Testis (tissue), 2 donors: ENCODE measurements at regions not wholly inside any gene's neighbourhood (a gene's known extent, or its start where the extent isn't known, plus 50 kb on each side); places are given as distances from the start of the nearest gene placed in this dataset.

ENCODE experiments used
- DNase-seq: peaks from one replicate; pipeline ENCODE4 v3.0.0-alpha.2; 2019
- H3K27ac ChIP-seq, 2 donors: fragments of 200-600 bp; sonication (generic); one replicate each; pipeline ENCODE4 v1.5.1; 2019
- H3K27me3 ChIP-seq: fragments of 200-600 bp; sonication (generic); one replicate; pipeline ENCODE4 v1.5.1; 2019
- H3K36me3 ChIP-seq: fragments of 200-600 bp; sonication (generic); one replicate; pipeline ENCODE4 v1.5.1; 2017; ENCODE audit warnings: low read depth; ENCODE audit errors: missing control alignments
- H3K4me1 ChIP-seq: fragments of 200-600 bp; sonication (generic); one replicate; pipeline ENCODE4 v1.5.1; 2019
- H3K4me3 ChIP-seq, 2 donors: fragments of 200-600 bp; sonication (generic); one replicate each; pipeline ENCODE4 v1.5.1; 2017 to 2019
- H3K9me3 ChIP-seq: fragments of 200-600 bp; sonication (generic); one replicate; pipeline ENCODE4 v1.5.1; 2017
- CTCF ChIP-seq, 3 experiments: fragments of 450-650 bp in 2 of 3; fragments of 200-600 bp in 1 of 3; sonication (generic) in 1 of 3; IDR thresholded peaks; one replicate each; pipeline ENCODE4 v1.5.1; 2016 to 2019; ENCODE audit warnings: antibody characterized with exemption in 3 of 3, mild to moderate bottlenecking in 2 of 3, moderate library complexity in 1 of 3
- POLR2A ChIP-seq: fragments of 450-650 bp; IDR thresholded peaks from one replicate; pipeline ENCODE4 v1.6.1; 2017; ENCODE audit warnings: antibody characterized with exemption, mild to moderate bottlenecking, moderate library complexity
- WGBS, 2 donors: methylation state at CpG; one replicate each; pipeline ENCODE4 v1.1.5; 2018; 5-methylcytosine and 5-hydroxymethylcytosine counted together
- intact Hi-C: fragments of 100-400 bp; cut with DNase I; formaldehyde crosslinking; loops from one replicate; pipeline ENCODE4 v1.15.1; 2023; ENCODE audit warnings: low total_unique reads

GRCh38 chr20:11377761-11378160 is 539.9 kb upstream of the BTBD3 start:
- Histone ChIP-seq H3K27me3 (no peaks in the 10 kb centered on the region), H3K9me3 (no peaks in the 10 kb centered on the region), H3K36me3 (no peaks in the 10 kb centered on the region), H3K4me1 (no peaks in the 10 kb centered on the region), H3K27ac (no peak overlapping the region), H3K4me3 (no peak overlapping the region)
- 86 to 91% methylated on average over 1 to 2 of the region's 2 CpGs for WGBS, 2 donors
- no peak for DNase-seq
- no peak for TF ChIP-seq POLR2A
- no peak for TF ChIP-seq CTCF (IDR thresholded peaks at IDR 0.05)
- intact Hi-C loops = no loop called here

GRCh38 chr20:11378252-11378651 is 539.4 kb upstream of the BTBD3 start:
- DNase-seq = no peak
- Histone ChIP-seq H3K4me3 (no peak overlapping the region), H3K9me3 (no peaks in the 10 kb centered on the region), H3K4me1 (no peaks in the 10 kb centered on the region), H3K36me3 (no peaks in the 10 kb centered on the region), H3K27me3 (no peaks in the 10 kb centered on the region), H3K27ac (no peak overlapping the region)
- 100% methylated on average over 1 of the region's 1 CpG for WGBS, 2 donors
- intact Hi-C loops = no loop called here
- TF ChIP-seq CTCF (IDR thresholded peaks at IDR 0.05) (no peak), POLR2A (no peak)

GRCh38 chr20:11379257-11380011 is 538.3 kb upstream of the BTBD3 start:
- Histone ChIP-seq H3K4me3 (no peak overlapping the region), H3K27me3 (no peaks in the 10 kb centered on the region), H3K27ac (no peak overlapping the region), H3K4me1 (no peaks in the 10 kb centered on the region), H3K9me3 (no peaks in the 10 kb centered on the region), H3K36me3 (no peaks in the 10 kb centered on the region)
- 42 to 43% methylated on average over 13 to 16 of the region's 16 CpGs for WGBS, 2 donors
- TF ChIP-seq POLR2A = no peak
- TF ChIP-seq CTCF (IDR thresholded peaks at IDR 0.05) = no peak
- intact Hi-C loops = no loop called here
- peak; percentile 37 for DNase-seq

GRCh38 chr20:11380283-11380682 is 537.4 kb upstream of the BTBD3 start:
- H3K36me3 ChIP-seq = no peaks in the 10 kb centered on the region
- H3K27ac ChIP-seq = no peak overlapping the region
- H3K4me1 ChIP-seq = no peaks in the 10 kb centered on the region
- H3K9me3 ChIP-seq = no peaks in the 10 kb centered on the region
- no peaks in the 10 kb centered on the region for H3K27me3 ChIP-seq
- intact Hi-C loops = no loop called here
- no peak for DNase-seq
- WGBS, 2 donors = 71 to 91% methylated on average over 1 of the region's 1 CpG
- no peak overlapping the region for H3K4me3 ChIP-seq
- TF ChIP-seq CTCF (IDR thresholded peaks at IDR 0.05) (no peak), POLR2A (no peak)

GRCh38 chr20:11387189-11387754 is 530.4 kb upstream of the BTBD3 start:
- WGBS, 2 donors = 77 to 79% methylated on average over 2 of the region's 2 CpGs
- no peak overlapping the region for H3K4me3 ChIP-seq
- no peaks in the 10 kb centered on the region for H3K36me3 ChIP-seq
- no peaks in the 10 kb centered on the region for H3K4me1 ChIP-seq
- intact Hi-C loops = no loop called here
- TF ChIP-seq POLR2A (no peak), CTCF (IDR thresholded peaks at IDR 0.05) (no peak)
- H3K27ac ChIP-seq = no peak overlapping the region
- H3K9me3 ChIP-seq = no peaks in the 10 kb centered on the region
- DNase-seq = no peak
- H3K27me3 ChIP-seq = no peaks in the 10 kb centered on the region
